Testis (tissue), 2 donors: ENCODE measurements at regions not wholly inside any gene's neighbourhood (a gene's known extent, or its start where the extent isn't known, plus 50 kb on each side); places are given as distances from the start of the nearest gene placed in this dataset.

Source experiments
- CTCF ChIP-seq, 3 experiments: fragments of 450-650 bp in 2 of 3; fragments of 200-600 bp in 1 of 3; sonication (generic) in 1 of 3; IDR thresholded peaks; one replicate each; pipeline ENCODE4 v1.5.1; 2016 to 2019; ENCODE audit warnings: antibody characterized with exemption in 3 of 3, mild to moderate bottlenecking in 2 of 3, moderate library complexity in 1 of 3
- POLR2A ChIP-seq: fragments of 450-650 bp; IDR thresholded peaks from one replicate; pipeline ENCODE4 v1.6.1; 2017; ENCODE audit warnings: antibody characterized with exemption, mild to moderate bottlenecking, moderate library complexity

GRCh38 chr6:163679753-163680152 lies 265.2 kb downstream of the QKI start:
- no peak for TF ChIP-seq CTCF (IDR thresholded peaks at IDR 0.05)
- TF ChIP-seq POLR2A: no peak
